ENCODE measurements at regions not wholly inside any gene's neighbourhood (a gene's known extent, or its start where the extent isn't known, plus 50 kb on each side); places are given as distances from the start of the nearest gene placed in this dataset.

- TF ChIP-seq CTCF (conservative IDR thresholded peaks at IDR 0.05; ENCODE audit: low read depth, low read length) (no peak), EZH2 (IDR thresholded peaks at IDR 0.05; ENCODE audit: borderline replicate concordance, low read depth, low read length, poor library complexity, severe bottlenecking) (no peak)
Measured at GRCh38 chr2:173658946-173659371, 304.3 kb downstream of the CDCA7 start.

All from A673 (cell line).